ENCODE measurements at regions not wholly inside any gene's neighbourhood (a gene's known extent, or its start where the extent isn't known, plus 50 kb on each side); places are given as distances from the start of the nearest gene placed in this dataset.

GRCh38 chr9:99357575-99357974, 135.5 kb downstream of the SEC61B start:
- DNase-seq (ENCODE audit: low read depth in 1 of 2, low spot score in 1 of 2) = peak in 1 of 2 donors; percentile 52
- Histone ChIP-seq H3K4me1 (ENCODE audit: low read depth) (peaks cover 19% of the 10 kb centered on the region), H3K27ac (peak overlapping the region; percentile 6), H3K27me3 (no peaks in the 10 kb centered on the region), H3K9me3 (ENCODE audit: low read depth) (no peaks in the 10 kb centered on the region), H3K4me3 (no peak overlapping the region), H3K36me3 (no peaks in the 10 kb centered on the region)
- TF ChIP-seq, protein P1, sequence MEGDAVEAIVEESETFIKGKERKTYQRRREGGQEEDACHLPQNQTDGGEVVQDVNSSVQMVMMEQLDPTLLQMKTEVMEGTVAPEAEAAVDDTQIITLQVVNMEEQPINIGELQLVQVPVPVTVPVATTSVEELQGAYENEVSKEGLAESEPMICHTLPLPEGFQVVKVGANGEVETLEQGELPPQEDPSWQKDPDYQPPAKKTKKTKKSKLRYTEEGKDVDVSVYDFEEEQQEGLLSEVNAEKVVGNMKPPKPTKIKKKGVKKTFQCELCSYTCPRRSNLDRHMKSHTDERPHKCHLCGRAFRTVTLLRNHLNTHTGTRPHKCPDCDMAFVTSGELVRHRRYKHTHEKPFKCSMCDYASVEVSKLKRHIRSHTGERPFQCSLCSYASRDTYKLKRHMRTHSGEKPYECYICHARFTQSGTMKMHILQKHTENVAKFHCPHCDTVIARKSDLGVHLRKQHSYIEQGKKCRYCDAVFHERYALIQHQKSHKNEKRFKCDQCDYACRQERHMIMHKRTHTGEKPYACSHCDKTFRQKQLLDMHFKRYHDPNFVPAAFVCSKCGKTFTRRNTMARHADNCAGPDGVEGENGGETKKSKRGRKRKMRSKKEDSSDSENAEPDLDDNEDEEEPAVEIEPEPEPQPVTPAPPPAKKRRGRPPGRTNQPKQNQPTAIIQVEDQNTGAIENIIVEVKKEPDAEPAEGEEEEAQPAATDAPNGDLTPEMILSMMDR (IDR thresholded peaks at IDR 0.05; ENCODE audit: low read depth, low read length) = no peak

GRCh38 chr9:99358668-99359067, 136.6 kb downstream of the SEC61B start:
- Histone ChIP-seq H3K27ac (no peak overlapping the region), H3K27me3 (no peaks in the 10 kb centered on the region), H3K4me3 (no peak overlapping the region), H3K9me3 (ENCODE audit: low read depth) (no peaks in the 10 kb centered on the region), H3K4me1 (ENCODE audit: low read depth) (peaks cover 19% of the 10 kb centered on the region), H3K36me3 (no peaks in the 10 kb centered on the region)
- DNase-seq (ENCODE audit: low read depth in 1 of 2, low spot score in 1 of 2) = peak in 1 of 2 donors; percentile 36
- TF ChIP-seq, protein P1 (IDR thresholded peaks at IDR 0.05; ENCODE audit: low read depth, low read length) = no peak

DNA sequence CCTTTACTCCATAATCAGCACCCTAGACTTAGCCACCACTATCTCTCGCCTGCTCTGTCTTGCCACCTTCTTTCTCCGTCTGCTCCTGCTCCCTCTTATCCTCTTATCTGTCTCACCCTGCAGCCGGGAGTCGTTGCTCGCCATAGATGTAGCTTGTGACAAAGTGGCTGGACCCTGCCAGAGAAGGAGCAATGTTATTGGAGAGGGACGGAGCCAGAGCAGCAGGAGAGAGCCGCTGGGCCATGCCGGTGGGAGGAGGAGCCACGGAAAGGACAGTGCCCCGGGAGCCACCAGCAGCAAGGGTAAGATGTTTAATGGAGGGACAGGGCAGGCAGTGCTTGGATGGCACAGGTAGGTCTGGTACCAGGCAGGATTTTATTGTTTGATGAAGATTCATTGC, 137.3 kb downstream of the SEC61B start:
- H3K4me3 ChIP-seq = no peak overlapping the region
- H3K9me3 ChIP-seq (ENCODE audit: low read depth) = no peaks in the 10 kb centered on the region
- TF ChIP-seq, protein P1 (IDR thresholded peaks at IDR 0.05; ENCODE audit: low read depth, low read length) = no peak
- peaks cover 19% of the 10 kb centered on the region for H3K4me1 ChIP-seq (ENCODE audit: low read depth)
- no peaks in the 10 kb centered on the region for H3K36me3 ChIP-seq
- H3K27me3 ChIP-seq = no peaks in the 10 kb centered on the region
- H3K27ac ChIP-seq = no peak overlapping the region
- DNase-seq (ENCODE audit: low read depth in 1 of 2, low spot score in 1 of 2) = peak in 1 of 2 donors; percentile 30

DNA sequence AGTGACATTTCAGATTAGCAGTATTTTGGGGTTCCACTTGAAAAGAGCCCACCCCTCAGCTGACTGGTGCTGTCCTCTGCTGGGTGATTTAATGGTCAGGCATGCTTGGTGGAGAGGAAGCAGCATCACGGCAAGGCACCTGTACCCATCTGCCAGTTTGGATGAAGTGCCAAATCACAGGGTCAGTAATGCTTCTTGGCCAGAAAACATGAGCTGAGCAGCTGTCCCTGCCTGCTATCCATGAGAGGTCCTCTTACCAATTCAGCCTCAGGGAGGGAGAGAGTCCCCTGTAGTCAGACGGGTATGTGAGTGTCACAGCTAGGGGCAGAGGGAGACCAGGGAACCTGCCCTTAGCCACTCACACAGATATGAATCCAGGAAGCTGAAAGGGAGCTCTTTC, 137.9 kb downstream of the SEC61B start:
- TF ChIP-seq, protein P1 (IDR thresholded peaks at IDR 0.05; ENCODE audit: low read depth, low read length) = no peak
- H3K4me1 ChIP-seq (ENCODE audit: low read depth) = peaks cover 19% of the 10 kb centered on the region
- no peaks in the 10 kb centered on the region for H3K9me3 ChIP-seq (ENCODE audit: low read depth)
- DNase-seq (ENCODE audit: low read depth in 1 of 2, low spot score in 1 of 2) = no peak
- no peaks in the 10 kb centered on the region for H3K36me3 ChIP-seq
- H3K27ac ChIP-seq = no peak overlapping the region
- H3K27me3 ChIP-seq = no peaks in the 10 kb centered on the region
- H3K4me3 ChIP-seq = no peak overlapping the region

GRCh38 chr9:99361817-99362216, 139.7 kb downstream of the SEC61B start:
- peaks cover 29% of the 10 kb centered on the region for H3K4me1 ChIP-seq (ENCODE audit: low read depth)
- H3K9me3 ChIP-seq (ENCODE audit: low read depth) = no peaks in the 10 kb centered on the region
- no peak overlapping the region for H3K4me3 ChIP-seq
- H3K36me3 ChIP-seq = no peaks in the 10 kb centered on the region
- H3K27ac ChIP-seq = no peak overlapping the region
- TF ChIP-seq, protein P1 (IDR thresholded peaks at IDR 0.05; ENCODE audit: low read depth, low read length) = no peak
- DNase-seq (ENCODE audit: low read depth in 1 of 2, low spot score in 1 of 2) = no peak
- H3K27me3 ChIP-seq = no peaks in the 10 kb centered on the region

DNA sequence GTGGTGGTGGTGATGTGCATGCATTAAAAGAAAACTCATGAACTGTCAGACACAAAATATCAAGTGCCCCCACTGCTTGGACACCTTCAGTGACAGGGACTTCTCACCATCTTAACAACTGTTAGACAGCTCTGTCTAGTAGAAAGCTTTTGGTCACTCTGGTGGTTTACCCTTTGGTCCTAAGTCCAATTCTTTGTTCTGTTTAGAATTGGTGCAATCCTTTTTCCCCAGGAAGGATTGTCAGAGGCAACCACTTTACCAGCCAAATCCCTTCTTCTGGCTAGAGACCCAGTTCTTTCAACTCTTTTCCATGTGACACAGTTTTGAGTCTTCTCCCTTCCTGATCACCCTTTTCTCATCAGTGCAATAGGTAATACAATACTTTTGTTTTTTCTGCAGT, 140.2 kb downstream of the SEC61B start:
- no peaks in the 10 kb centered on the region for H3K27me3 ChIP-seq
- no peak for DNase-seq (ENCODE audit: low read depth in 1 of 2, low spot score in 1 of 2)

More for the DNA sequence above, 140.2 kb downstream of the SEC61B start:
- H3K36me3 ChIP-seq = no peaks in the 10 kb centered on the region
- no peaks in the 10 kb centered on the region for H3K9me3 ChIP-seq (ENCODE audit: low read depth)
- TF ChIP-seq, protein P1 (IDR thresholded peaks at IDR 0.05; ENCODE audit: low read depth, low read length) = no peak
- H3K27ac ChIP-seq = no peak overlapping the region
- peaks cover 31% of the 10 kb centered on the region for H3K4me1 ChIP-seq (ENCODE audit: low read depth)
- H3K4me3 ChIP-seq = no peak overlapping the region
